Esophagus squamous epithelium (tissue), 4 donors: ENCODE measurements at regions not wholly inside any gene's neighbourhood (a gene's known extent, or its start where the extent isn't known, plus 50 kb on each side); places are given as distances from the start of the nearest gene placed in this dataset.

Source experiments
- POLR2A ChIP-seq, 4 donors: fragments of 450-650 bp; IDR thresholded peaks; one replicate each; pipeline ENCODE4 v1.6.1; 2017; ENCODE audit warnings: antibody characterized with exemption in 4 of 4, mild to moderate bottlenecking in 4 of 4, moderate library complexity in 3 of 4
- TF ChIP-seq, protein P1 (sequence below), 6 experiments: fragments of 450-650 bp in 4 of 6; fragments of 200-600 bp in 2 of 6; sonication (generic) in 2 of 6; IDR thresholded peaks; one replicate each; pipeline ENCODE4 v1.5.1; 2016 to 2019; ENCODE audit warnings: antibody characterized with exemption in 6 of 6, mild to moderate bottlenecking in 4 of 6, moderate library complexity in 4 of 6

DNA sequence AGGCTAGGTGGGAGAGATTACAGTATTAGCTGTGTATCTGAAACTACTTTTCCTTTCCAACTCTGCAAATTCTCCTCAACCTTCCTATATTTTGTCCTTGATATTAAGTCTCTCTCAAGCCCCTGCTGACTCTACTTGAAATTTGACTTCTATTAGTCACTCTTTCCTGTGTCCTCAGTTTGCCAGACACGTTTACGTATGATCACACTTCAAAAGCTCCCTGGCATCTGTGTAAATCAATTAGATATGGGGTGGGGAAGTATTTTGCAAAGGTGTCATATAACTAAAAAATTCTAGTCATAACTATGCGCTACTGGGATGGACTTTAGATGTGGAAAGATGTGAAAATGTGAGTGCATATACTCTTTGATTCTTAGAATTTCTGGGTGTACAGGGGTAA is 67.4 kb upstream of the ARHGAP24 start:
- TF ChIP-seq, protein P1, sequence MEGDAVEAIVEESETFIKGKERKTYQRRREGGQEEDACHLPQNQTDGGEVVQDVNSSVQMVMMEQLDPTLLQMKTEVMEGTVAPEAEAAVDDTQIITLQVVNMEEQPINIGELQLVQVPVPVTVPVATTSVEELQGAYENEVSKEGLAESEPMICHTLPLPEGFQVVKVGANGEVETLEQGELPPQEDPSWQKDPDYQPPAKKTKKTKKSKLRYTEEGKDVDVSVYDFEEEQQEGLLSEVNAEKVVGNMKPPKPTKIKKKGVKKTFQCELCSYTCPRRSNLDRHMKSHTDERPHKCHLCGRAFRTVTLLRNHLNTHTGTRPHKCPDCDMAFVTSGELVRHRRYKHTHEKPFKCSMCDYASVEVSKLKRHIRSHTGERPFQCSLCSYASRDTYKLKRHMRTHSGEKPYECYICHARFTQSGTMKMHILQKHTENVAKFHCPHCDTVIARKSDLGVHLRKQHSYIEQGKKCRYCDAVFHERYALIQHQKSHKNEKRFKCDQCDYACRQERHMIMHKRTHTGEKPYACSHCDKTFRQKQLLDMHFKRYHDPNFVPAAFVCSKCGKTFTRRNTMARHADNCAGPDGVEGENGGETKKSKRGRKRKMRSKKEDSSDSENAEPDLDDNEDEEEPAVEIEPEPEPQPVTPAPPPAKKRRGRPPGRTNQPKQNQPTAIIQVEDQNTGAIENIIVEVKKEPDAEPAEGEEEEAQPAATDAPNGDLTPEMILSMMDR (IDR thresholded peaks at IDR 0.05), result no peak
- TF ChIP-seq POLR2A (IDR thresholded peaks at IDR 0.05), result no peak
